KMS-11 (cell line): ENCODE measurements at regions not wholly inside any gene's neighbourhood (a gene's known extent, or its start where the extent isn't known, plus 50 kb on each side); places are given as distances from the start of the nearest gene placed in this dataset.

Source experiments
- H2AFZ ChIP-seq: fragments of 200-600 bp; sonication (generic); 2 replicates; pipeline ENCODE4 v1.6.1; 2016; ENCODE audit warnings: antibody characterized with exemption, mixed run types, low read depth
- H3K27ac ChIP-seq: fragments of 200-600 bp; sonication (generic); 2 replicates; pipeline ENCODE4 v1.6.1; 2016; ENCODE audit warnings: mild to moderate bottlenecking, mixed run types
- H3K27me3 ChIP-seq: fragments of 200-600 bp; sonication (generic); 2 replicates; pipeline ENCODE4 v1.6.1; 2017; ENCODE audit warnings: mild to moderate bottlenecking, low read depth, mixed run types, moderate library complexity; ENCODE audit not compliant: insufficient read depth
- H3K36me3 ChIP-seq: fragments of 200-600 bp; sonication (generic); 2 replicates; pipeline ENCODE4 v1.6.1; 2017; ENCODE audit warnings: mild to moderate bottlenecking, mixed run types; ENCODE audit not compliant: insufficient read depth
- H3K4me1 ChIP-seq: fragments of 200-600 bp; sonication (generic); 2 replicates; pipeline ENCODE4 v1.6.1; 2016; ENCODE audit warnings: mild to moderate bottlenecking, low read depth, mixed run types; ENCODE audit not compliant: poor library complexity, severe bottlenecking
- H3K4me2 ChIP-seq: fragments of 200-600 bp; sonication (generic); 2 replicates; pipeline ENCODE4 v1.7.0; 2016; ENCODE audit warnings: mild to moderate bottlenecking, mixed run types
- H3K4me3 ChIP-seq: fragments of 200-600 bp; sonication (generic); IDR thresholded peaks from 2 replicates; pipeline ENCODE4 v1.6.1; 2017; ENCODE audit warnings: low read depth, low read length, mixed read lengths; ENCODE audit not compliant: insufficient read depth
- H3K79me2 ChIP-seq: fragments of 200-600 bp; sonication (generic); 2 replicates; pipeline ENCODE4 v1.6.1; 2016; ENCODE audit warnings: low read depth, mixed run types; ENCODE audit not compliant: insufficient read depth
- H3K9ac ChIP-seq: fragments of 200-600 bp; sonication (generic); 2 replicates; pipeline ENCODE4 v1.6.1; 2016; ENCODE audit warnings: mild to moderate bottlenecking, mixed run types
- H4K20me1 ChIP-seq: fragments of 200-600 bp; sonication (generic); 2 replicates; pipeline ENCODE4 v1.6.1; 2016; ENCODE audit warnings: mild to moderate bottlenecking, mixed run types; ENCODE audit not compliant: insufficient read depth
- CTCF ChIP-seq: fragments of 200-600 bp; sonication (generic); conservative IDR thresholded peaks from 2 replicates; pipeline ENCODE4 v1.6.1; 2017; ENCODE audit warnings: low read depth, mild to moderate bottlenecking, antibody characterized with exemption, low read length, moderate library complexity, mixed read lengths

GRCh38 chr1:181149326-181150125, 61.0 kb downstream of the IER5 start:
- Histone ChIP-seq H3K4me1 (peaks cover 57% of the 10 kb centered on the region), H3K4me3 (no peak overlapping the region), H2AFZ (no peak overlapping the region), H3K79me2 (no peaks in the 10 kb centered on the region), H3K27ac (peak overlapping the region; percentile 6; the same call in 1 of the 2 replicates), H3K27me3 (peaks cover 20% of the 10 kb centered on the region; the same call in 1 of the 2 replicates), H3K9ac (no peak overlapping the region), H4K20me1 (no peaks in the 10 kb centered on the region), H3K36me3 (no peaks in the 10 kb centered on the region), H3K4me2 (peak overlapping the region; percentile 55)
- no peak for TF ChIP-seq CTCF

- Histone ChIP-seq H4K20me1 (no peaks in the 10 kb centered on the region), H3K4me2 (peak overlapping the region; percentile 55), H3K27me3 (peaks cover 25% of the 10 kb centered on the region), H3K4me1 (peaks cover 60% of the 10 kb centered on the region), H2AFZ (no peak overlapping the region), H3K27ac (no peak overlapping the region; the same call in 1 of the 2 replicates), H3K79me2 (no peaks in the 10 kb centered on the region), H3K36me3 (no peaks in the 10 kb centered on the region), H3K9ac (no peak overlapping the region), H3K4me3 (no peak overlapping the region)
- no peak for TF ChIP-seq CTCF
Measured at GRCh38 chr1:181150273-181150672, 61.8 kb downstream of the IER5 start.

GRCh38 chr1:181150842-181151241, 62.3 kb downstream of the IER5 start:
- Histone ChIP-seq H3K4me1 (peaks cover 63% of the 10 kb centered on the region), H3K4me2 (no peak overlapping the region; the same call in 1 of the 2 replicates), H3K27me3 (peaks cover 30% of the 10 kb centered on the region), H3K79me2 (no peaks in the 10 kb centered on the region), H3K36me3 (no peaks in the 10 kb centered on the region), H3K9ac (no peak overlapping the region), H2AFZ (no peak overlapping the region), H3K27ac (no peak overlapping the region), H4K20me1 (no peaks in the 10 kb centered on the region), H3K4me3 (no peak overlapping the region)
- no peak for TF ChIP-seq CTCF

GRCh38 chr1:181151378-181152326, 63.2 kb downstream of the IER5 start:
- Histone ChIP-seq H3K9ac (no peak overlapping the region), H3K27ac (no peak overlapping the region), H3K4me3 (no peak overlapping the region), H3K4me1 (peaks cover 63% of the 10 kb centered on the region), H3K4me2 (peak overlapping the region; percentile 77; the same call in 1 of the 2 replicates), H2AFZ (no peak overlapping the region), H3K27me3 (peaks cover 38% of the 10 kb centered on the region), H4K20me1 (no peaks in the 10 kb centered on the region), H3K36me3 (no peaks in the 10 kb centered on the region), H3K79me2 (no peaks in the 10 kb centered on the region)
- no peak for TF ChIP-seq CTCF
